ENCODE measurements at regions not wholly inside any gene's neighbourhood (a gene's known extent, or its start where the extent isn't known, plus 50 kb on each side); places are given as distances from the start of the nearest gene placed in this dataset.
A peak's percentile ranks its signal among the peaks of the same experiment; 100 is the strongest.

DNA sequence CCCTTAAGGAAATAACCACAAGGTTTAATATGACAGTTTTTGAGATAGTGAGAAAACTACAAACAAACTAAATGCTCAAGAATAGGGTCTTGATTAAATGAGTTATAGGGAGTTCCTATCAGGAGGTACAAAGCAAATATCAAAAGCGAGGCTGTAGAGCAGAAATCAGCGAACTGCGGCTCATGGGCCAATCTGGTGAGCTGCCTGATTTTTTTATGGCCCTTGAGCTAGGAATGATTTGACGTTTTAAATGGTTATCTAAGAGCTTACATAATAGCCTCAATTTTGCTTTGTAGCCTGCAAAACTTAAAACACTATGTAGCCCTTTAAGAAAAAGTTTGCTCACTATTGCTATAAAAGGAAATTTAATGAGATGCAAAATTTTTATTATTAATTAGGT is 62.2 kb downstream of the XCL2 start:
- H3K4me3 ChIP-seq (replicated peaks in 1 of 3; ENCODE audit: insufficient read depth in 1 of 3, low read depth in 2 of 3, low read length in 3 of 3) = no peak overlapping the region
- H4K20me1 ChIP-seq (ENCODE audit: insufficient read depth, low read length) = no peaks in the 10 kb centered on the region
- no peak overlapping the region for H3K9ac ChIP-seq (ENCODE audit: insufficient read depth, low read depth, low read length)
- H3K27ac ChIP-seq (ENCODE audit: extremely low read length, insufficient read depth, low read length) = no peak overlapping the region
- H3K79me2 ChIP-seq (ENCODE audit: insufficient read depth, low read length) = peaks cover 2% of the 10 kb centered on the region
- no peak overlapping the region for H3K4me2 ChIP-seq (ENCODE audit: low read depth, low read length)
- 97% methylated on average over 4 of the region's 4 CpGs for WGBS (ENCODE audit: low lambda C conversion rate)
- intact Hi-C loops (cut with micrococcal nuclease; ENCODE audit: unreplicated experiment) = no loop called here
- H3K27me3 ChIP-seq (ENCODE audit: control insufficient read depth in 1 of 2, insufficient read depth in 2 of 2, low read length in 2 of 2) = no peaks in the 10 kb centered on the region
- in situ Hi-C loops (cut with HindIII; ENCODE audit: extremely low pct_ligation_motif_present, low pct_unique_long_range_greater_than_20kb) = no loop called here
- CTCF ChIA-PET (ENCODE audit: low intra/inter-chr PET ratio, low total read pairs) = no interaction called here
- no peaks in the 10 kb centered on the region for H3K9me3 ChIP-seq (ENCODE audit: low read length)
- H2AFZ ChIP-seq (ENCODE audit: low read length) = no peak overlapping the region
- FAIRE-seq (no peak), ATAC-seq (no peak), DNase-seq (ENCODE audit: low spot score) (no peak)
- POLR2A ChIA-PET = interaction anchor here (2.0 kb wide), 2 partner anchors 10 to 14 kb away, joined by 5 to 7 read pairs; no protein-coding TSS in a partner anchor
- TF ChIP-seq ZBTB3 (CRISPR knock-in tag; IDR thresholded peaks at IDR 0.05; ENCODE audit: borderline replicate concordance, low read depth) = no peak
- peaks cover 55% of the 10 kb centered on the region for H3K4me1 ChIP-seq (ENCODE audit: insufficient read depth, low read length)
- no TSS peak for BruUV-seq (replicated peaks)
- H3K36me3 ChIP-seq (replicated peaks in 1 of 2; ENCODE audit: control insufficient read depth in 1 of 2, insufficient read depth in 2 of 2, low read length in 2 of 2) = 0 out of 5 replicates have a peak, but pooled peaks cover 1 to 6% of the 10 kb centered on the region in 2 experiments

DNA sequence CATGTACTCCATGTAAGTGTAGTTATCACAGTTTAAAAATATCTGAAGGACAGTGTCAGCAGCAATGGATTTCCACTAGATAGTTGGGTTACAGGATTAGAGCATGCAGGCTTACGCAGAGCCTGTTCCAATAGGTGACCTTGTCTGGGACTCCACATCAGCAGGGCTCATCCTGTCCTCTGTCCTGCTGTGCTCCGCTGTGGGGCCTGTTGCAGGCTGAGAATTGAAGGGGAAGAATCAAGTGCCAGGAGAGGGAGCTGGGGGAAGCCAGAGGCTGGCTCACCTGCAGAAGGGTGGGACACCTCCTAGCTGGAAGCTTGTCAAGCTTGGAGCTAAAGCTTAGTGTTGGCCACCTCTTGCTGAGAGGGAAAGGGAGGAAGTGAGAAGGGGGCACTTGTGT is 62.8 kb downstream of the XCL2 start:
- Histone ChIP-seq H3K4me2 (ENCODE audit: low read depth, low read length) (no peak overlapping the region), H3K9me3 (ENCODE audit: low read length) (no peaks in the 10 kb centered on the region), H3K79me2 (ENCODE audit: insufficient read depth, low read length) (peaks cover 2% of the 10 kb centered on the region), H3K4me3 (replicated peaks in 1 of 3; ENCODE audit: insufficient read depth in 1 of 3, low read depth in 2 of 3, low read length in 3 of 3) (no peak overlapping the region), H3K27ac (ENCODE audit: extremely low read length, insufficient read depth, low read length) (no peak overlapping the region), H3K36me3 (replicated peaks in 1 of 2; ENCODE audit: control insufficient read depth in 1 of 2, insufficient read depth in 2 of 2, low read length in 2 of 2) (0 out of 5 replicates have a peak, but pooled peaks cover 1 to 6% of the 10 kb centered on the region in 2 experiments), H3K27me3 (ENCODE audit: control insufficient read depth in 1 of 2, insufficient read depth in 2 of 2, low read length in 2 of 2) (no peaks in the 10 kb centered on the region), H2AFZ (ENCODE audit: low read length) (no peak overlapping the region), H3K9ac (ENCODE audit: insufficient read depth, low read depth, low read length) (no peak overlapping the region), H3K4me1 (ENCODE audit: insufficient read depth, low read length) (peaks cover 61% of the 10 kb centered on the region), H4K20me1 (ENCODE audit: insufficient read depth, low read length) (no peaks in the 10 kb centered on the region)
- WGBS (ENCODE audit: low lambda C conversion rate) = no CpG with 5 or more reads among the region's 2 CpGs
- ChIA-PET POLR2A (no interaction called here), CTCF (ENCODE audit: low intra/inter-chr PET ratio, low total read pairs) (no interaction called here)
- intact Hi-C loops (cut with micrococcal nuclease; ENCODE audit: unreplicated experiment) (no loop called here), in situ Hi-C loops (cut with HindIII; ENCODE audit: extremely low pct_ligation_motif_present, low pct_unique_long_range_greater_than_20kb) (no loop called here)
- DNase-seq (ENCODE audit: low spot score) (no peak), FAIRE-seq (no peak), ATAC-seq (no peak)
- no TSS peak for BruUV-seq (replicated peaks)
- TF ChIP-seq ZNF263 (CRISPR knock-in tag; IDR thresholded peaks at IDR 0.05) (0 out of 2 replicates have a peak, but pooled peaks have one; percentile 15), ZNF776 (CRISPR knock-in tag; IDR thresholded peaks at IDR 0.05) (no peak)
